Caco-2 (cell line): ENCODE measurements at regions not wholly inside any gene's neighbourhood (a gene's known extent, or its start where the extent isn't known, plus 50 kb on each side); places are given as distances from the start of the nearest gene placed in this dataset.

Experiments
- BruUV-seq: library from RNA; stranded (reverse); fragments of 400-500 nt; replicated peaks from 2 replicates; lab custom pipeline; 2021; lab: Mats Ljungman, UMichigan
- CTCF ChIA-PET: fragments of 300-600 bp; sonication (Branson Sonifier 250); formaldehyde crosslinking; loops from one replicate; lab custom pipeline; 2022; ENCODE audit warnings: antibody characterized with exemption; lab: Charles Lee
- POLR2A ChIA-PET: fragments of 300-600 bp; sonication (Branson Sonifier 250); formaldehyde crosslinking; loops from one replicate; lab custom pipeline; 2022; ENCODE audit warnings: antibody characterized with exemption; lab: Charles Lee
- DNase-seq, 2 experiments: peaks; one replicate each; pipeline versions ENCODE4 v3.0.0 to v3.0.0-alpha.2; 2020 to 2022
- H3K27me3 ChIP-seq: replicated peaks from 2 replicates; pipeline ENCODE4 v1.6.0; 2011; ENCODE audit warnings: low read length; ENCODE audit not compliant: control insufficient read depth, insufficient read depth
- H3K36me3 ChIP-seq: 2 replicates; pipeline ENCODE4 v1.5.1; 2011; ENCODE audit warnings: low read length; ENCODE audit not compliant: control insufficient read depth, insufficient read depth
- H3K4me1 ChIP-seq: fragments of 250-450 bp; sonication (Bioruptor Pico); 2 replicates; pipeline ENCODE4 v1.5.1; 2020; ENCODE audit warnings: mild to moderate bottlenecking
- H3K4me3 ChIP-seq: 2 replicates; pipeline ENCODE4 v1.5.1; 2011; ENCODE audit warnings: low read depth, mild to moderate bottlenecking, control low read depth, low read length
- H3K9me3 ChIP-seq: fragments of 250-450 bp; sonication (Bioruptor Pico); 2 replicates; pipeline ENCODE4 v1.5.1; 2020; ENCODE audit warnings: mild to moderate bottlenecking, moderate library complexity
- H3K27ac Mint-ChIP-seq: one replicate; pipeline ENCODE4 v1.8.0; 2022; ENCODE audit warnings: mixed read lengths; ENCODE audit not compliant: unreplicated experiment
- H3K27me3 Mint-ChIP-seq: one replicate; pipeline ENCODE4 v1.8.0; 2022; ENCODE audit warnings: mixed read lengths; ENCODE audit not compliant: insufficient read depth, unreplicated experiment
- H3K36me3 Mint-ChIP-seq: one replicate; pipeline ENCODE4 v1.8.0; 2022; ENCODE audit warnings: mild to moderate bottlenecking, mixed read lengths; ENCODE audit not compliant: insufficient read depth, unreplicated experiment
- H3K4me1 Mint-ChIP-seq: one replicate; pipeline ENCODE4 v1.8.0; 2022; ENCODE audit warnings: low read depth, mixed read lengths; ENCODE audit not compliant: unreplicated experiment
- H3K4me3 Mint-ChIP-seq: one replicate; pipeline ENCODE4 v1.8.0; 2022; ENCODE audit warnings: mild to moderate bottlenecking, moderate library complexity, mixed read lengths; ENCODE audit not compliant: unreplicated experiment
- H3K9me3 Mint-ChIP-seq: one replicate; pipeline ENCODE4 v1.8.0; 2022; ENCODE audit warnings: mixed read lengths; ENCODE audit not compliant: unreplicated experiment
- CTCF ChIP-seq, 2 experiments: fragments of 200-600 bp in 1 of 2; IDR thresholded peaks; 1 replicate in 1 of 2; 2 replicates in 1 of 2; pipeline versions ENCODE4 v1.5.1 to v1.8.0; 2011 to 2022; ENCODE audit warnings: antibody characterized with exemption in 1 of 2, control low read depth in 1 of 2, inconsistent platforms in 1 of 2, low read depth in 1 of 2, low read length in 1 of 2, mild to moderate bottlenecking in 1 of 2, moderate library complexity in 1 of 2; ENCODE audit not compliant: insufficient read depth in 1 of 2, severe bottlenecking in 1 of 2, unreplicated experiment in 1 of 2
- intact Hi-C: fragments of 100-400 bp; cut with micrococcal nuclease; formaldehyde crosslinking; loops from one replicate; pipeline ENCODE4 v1.10.0; 2022; ENCODE audit not compliant: unreplicated experiment

GRCh38 chr20:60963146-60963545 is 288.9 kb upstream of the CDH4 start:
- no peaks in the 10 kb centered on the region for H3K4me1 ChIP-seq
- intact Hi-C loops = no loop called here
- Mint-ChIP-seq H3K27me3 (peaks cover 12% of the 10 kb centered on the region), H3K27ac (no peak overlapping the region), H3K4me1 (no peaks in the 10 kb centered on the region), H3K36me3 (no peaks in the 10 kb centered on the region), H3K4me3 (no peak overlapping the region), H3K9me3 (no peaks in the 10 kb centered on the region)
- H3K9me3 ChIP-seq = no peaks in the 10 kb centered on the region
- DNase-seq = no peak
- no peaks in the 10 kb centered on the region for H3K27me3 ChIP-seq
- POLR2A ChIA-PET = no interaction called here
- no peak for TF ChIP-seq CTCF (IDR thresholded peaks at IDR 0.05; ENCODE audit: insufficient read depth in 1 of 2, low read depth in 1 of 2, low read length in 1 of 2, severe bottlenecking in 1 of 2, unreplicated experiment in 1 of 2)
- no peak overlapping the region for H3K4me3 ChIP-seq
- no TSS peak for BruUV-seq
- CTCF ChIA-PET = no interaction called here
- H3K36me3 ChIP-seq = no peaks in the 10 kb centered on the region

DNA sequence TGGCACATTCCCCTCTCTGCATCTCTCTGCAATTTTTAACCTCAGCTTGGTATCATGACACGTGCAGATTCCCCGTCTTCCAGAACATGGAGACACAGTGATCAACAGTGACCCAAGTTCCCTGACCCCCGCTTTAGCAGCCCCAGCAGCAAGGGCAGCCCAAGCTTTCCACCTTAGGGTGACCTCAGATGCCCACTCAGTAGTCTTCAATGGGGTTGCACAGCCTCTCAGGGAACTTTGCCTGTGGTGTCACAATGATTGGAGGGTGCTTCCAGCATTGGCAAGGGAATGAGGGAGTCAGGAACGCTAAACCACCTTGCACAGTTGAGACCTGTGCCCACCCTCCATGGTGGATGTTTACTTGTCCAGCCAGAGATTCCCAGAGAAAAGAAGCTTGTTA is 287.1 kb upstream of the CDH4 start:
- TF ChIP-seq CTCF (IDR thresholded peaks at IDR 0.05; ENCODE audit: insufficient read depth in 1 of 2, low read depth in 1 of 2, low read length in 1 of 2, severe bottlenecking in 1 of 2, unreplicated experiment in 1 of 2) = no peak
- Histone ChIP-seq H3K9me3 (no peaks in the 10 kb centered on the region), H3K36me3 (no peaks in the 10 kb centered on the region), H3K4me1 (no peaks in the 10 kb centered on the region), H3K4me3 (no peak overlapping the region), H3K27me3 (no peaks in the 10 kb centered on the region)
- peaks cover 12% of the 10 kb centered on the region for H3K27me3 Mint-ChIP-seq
- no peak overlapping the region for H3K27ac Mint-ChIP-seq
- peak in 1 of 2 experiments; percentile 31 for DNase-seq
- H3K36me3 Mint-ChIP-seq = no peaks in the 10 kb centered on the region
- no peak overlapping the region for H3K4me3 Mint-ChIP-seq
- no peaks in the 10 kb centered on the region for H3K9me3 Mint-ChIP-seq
- intact Hi-C loops = no loop called here
- CTCF ChIA-PET = no interaction called here
- POLR2A ChIA-PET = no interaction called here
- H3K4me1 Mint-ChIP-seq = no peaks in the 10 kb centered on the region
- BruUV-seq = no TSS peak

- no peak overlapping the region for H3K4me3 ChIP-seq
- peak in 1 of 2 experiments; percentile 31 for DNase-seq
- POLR2A ChIA-PET = no interaction called here
- no peaks in the 10 kb centered on the region for H3K4me1 ChIP-seq
- no peaks in the 10 kb centered on the region for H3K36me3 Mint-ChIP-seq
- CTCF ChIA-PET = no interaction called here
- H3K9me3 Mint-ChIP-seq = no peaks in the 10 kb centered on the region
- peaks cover 8% of the 10 kb centered on the region for H3K27me3 Mint-ChIP-seq
- no peak overlapping the region for H3K27ac Mint-ChIP-seq
- no TSS peak for BruUV-seq
- intact Hi-C loops = no loop called here
- no peaks in the 10 kb centered on the region for H3K27me3 ChIP-seq
- H3K9me3 ChIP-seq = no peaks in the 10 kb centered on the region
- no peaks in the 10 kb centered on the region for H3K36me3 ChIP-seq
- TF ChIP-seq CTCF (IDR thresholded peaks at IDR 0.05; ENCODE audit: insufficient read depth in 1 of 2, low read depth in 1 of 2, low read length in 1 of 2, severe bottlenecking in 1 of 2, unreplicated experiment in 1 of 2) = no peak
- H3K4me1 Mint-ChIP-seq = no peaks in the 10 kb centered on the region
- no peak overlapping the region for H3K4me3 Mint-ChIP-seq
Measured at GRCh38 chr20:60966031-60966430, 286.0 kb upstream of the CDH4 start.
